AG10803 (cell line): ENCODE measurements at regions not wholly inside any gene's neighbourhood (a gene's known extent, or its start where the extent isn't known, plus 50 kb on each side); places are given as distances from the start of the nearest gene placed in this dataset.

Source experiments
- DNase-seq: peaks from one replicate; pipeline ENCODE4 v3.0.0; 2010; ENCODE audit warnings: low read depth
- H3K4me3 ChIP-seq: 2 replicates; pipeline ENCODE4 v1.5.1; 2011; ENCODE audit warnings: mild to moderate bottlenecking, low read length, control low read depth
- TF ChIP-seq, protein P1 (sequence below): conservative IDR thresholded peaks from 2 replicates; pipeline ENCODE4 v1.5.1; 2011; ENCODE audit warnings: mild to moderate bottlenecking, low read length, control low read depth, inconsistent platforms

DNA sequence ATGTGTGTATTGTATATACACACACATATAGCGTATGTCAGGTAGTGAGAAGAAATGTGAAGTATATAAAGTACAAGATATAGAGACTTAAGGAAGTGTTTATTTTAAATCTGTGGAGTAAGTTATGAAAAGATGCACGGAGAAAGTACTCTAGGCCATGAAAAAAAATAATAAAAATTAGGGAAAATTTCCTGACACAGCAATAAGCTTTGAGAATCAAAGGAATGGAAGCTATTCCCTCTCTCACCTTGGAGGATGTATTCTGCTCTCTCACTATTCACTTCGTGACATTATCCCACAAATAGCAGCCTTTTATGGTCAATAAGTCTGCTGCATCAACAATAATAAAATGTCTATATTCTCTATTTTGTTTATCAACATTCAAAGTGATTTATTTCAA, 700.4 kb upstream of the RGS18 start:
- H3K4me3 ChIP-seq = no peak overlapping the region
- TF ChIP-seq, protein P1, sequence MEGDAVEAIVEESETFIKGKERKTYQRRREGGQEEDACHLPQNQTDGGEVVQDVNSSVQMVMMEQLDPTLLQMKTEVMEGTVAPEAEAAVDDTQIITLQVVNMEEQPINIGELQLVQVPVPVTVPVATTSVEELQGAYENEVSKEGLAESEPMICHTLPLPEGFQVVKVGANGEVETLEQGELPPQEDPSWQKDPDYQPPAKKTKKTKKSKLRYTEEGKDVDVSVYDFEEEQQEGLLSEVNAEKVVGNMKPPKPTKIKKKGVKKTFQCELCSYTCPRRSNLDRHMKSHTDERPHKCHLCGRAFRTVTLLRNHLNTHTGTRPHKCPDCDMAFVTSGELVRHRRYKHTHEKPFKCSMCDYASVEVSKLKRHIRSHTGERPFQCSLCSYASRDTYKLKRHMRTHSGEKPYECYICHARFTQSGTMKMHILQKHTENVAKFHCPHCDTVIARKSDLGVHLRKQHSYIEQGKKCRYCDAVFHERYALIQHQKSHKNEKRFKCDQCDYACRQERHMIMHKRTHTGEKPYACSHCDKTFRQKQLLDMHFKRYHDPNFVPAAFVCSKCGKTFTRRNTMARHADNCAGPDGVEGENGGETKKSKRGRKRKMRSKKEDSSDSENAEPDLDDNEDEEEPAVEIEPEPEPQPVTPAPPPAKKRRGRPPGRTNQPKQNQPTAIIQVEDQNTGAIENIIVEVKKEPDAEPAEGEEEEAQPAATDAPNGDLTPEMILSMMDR = no peak
- DNase-seq = no peak

GRCh38 chr1:191460234-191460633, 698.0 kb upstream of the RGS18 start:
- no peak for DNase-seq
- no peak overlapping the region for H3K4me3 ChIP-seq
- TF ChIP-seq, protein P1 = no peak

GRCh38 chr1:191483988-191484387, 674.3 kb upstream of the RGS18 start:
- TF ChIP-seq, protein P1 = no peak
- DNase-seq = no peak
- no peak overlapping the region for H3K4me3 ChIP-seq

DNA sequence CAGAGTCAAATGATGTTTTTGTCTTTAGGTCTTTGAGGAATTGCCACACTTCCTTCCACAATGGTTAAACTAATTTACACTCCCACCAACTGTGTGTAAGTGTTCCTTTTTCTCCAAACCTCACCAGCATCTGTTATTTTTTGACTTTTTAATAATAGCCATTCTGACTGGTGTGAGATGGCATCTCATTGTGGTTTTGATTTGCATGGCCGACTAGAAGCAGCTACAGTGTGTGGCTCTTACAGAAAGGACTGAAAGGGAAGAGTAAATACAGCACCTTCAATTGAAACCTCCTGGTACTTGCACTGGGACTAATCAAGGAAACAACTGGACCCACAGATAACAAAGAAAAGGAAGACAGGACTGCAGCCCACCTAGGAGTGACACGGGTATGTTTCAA, 668.0 kb upstream of the RGS18 start:
- TF ChIP-seq, protein P1 = no peak
- DNase-seq = no peak
- no peak overlapping the region for H3K4me3 ChIP-seq

- DNase-seq = no peak
- no peak overlapping the region for H3K4me3 ChIP-seq
- TF ChIP-seq, protein P1 = no peak
Observed at GRCh38 chr1:191495040-191495439, 663.2 kb upstream of the RGS18 start.

DNA sequence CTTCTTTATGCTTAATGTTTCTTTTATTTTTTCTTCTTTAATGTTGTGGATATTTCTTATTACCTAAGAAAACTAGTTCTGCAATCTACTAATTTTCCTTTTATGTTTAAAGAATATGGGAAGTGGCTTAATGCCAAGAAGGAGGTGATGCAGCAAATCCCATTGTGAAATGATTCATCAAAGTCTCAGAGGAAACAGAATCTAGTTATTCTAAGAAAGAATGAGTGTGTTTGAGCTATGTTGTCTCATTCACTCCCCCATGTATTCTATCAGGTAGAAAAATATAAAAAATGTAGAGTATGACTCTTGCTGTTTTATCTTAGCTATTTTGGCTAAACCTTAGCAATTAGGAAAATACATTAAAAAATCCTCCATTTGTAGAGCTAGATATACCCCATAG, 659.9 kb upstream of the RGS18 start:
- no peak overlapping the region for H3K4me3 ChIP-seq
- TF ChIP-seq, protein P1 = no peak
- DNase-seq = no peak

DNA sequence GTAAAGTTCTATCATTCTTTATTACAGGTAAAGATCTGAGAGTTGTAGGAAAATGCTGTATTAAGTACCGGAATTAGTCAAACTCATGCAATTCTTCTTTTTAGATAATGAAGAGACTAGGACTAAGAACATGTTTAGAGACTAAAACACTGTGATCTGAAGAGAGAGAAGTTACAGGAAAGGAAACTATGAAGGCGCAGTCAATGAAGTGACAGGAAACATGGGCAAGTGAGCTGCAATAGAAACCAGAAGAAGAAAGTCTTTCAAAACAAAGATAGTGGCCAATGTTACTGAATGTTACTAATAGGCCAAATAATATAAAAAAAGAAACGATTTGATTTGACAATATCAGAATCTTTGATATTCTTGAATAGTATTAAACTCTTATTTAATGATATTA, 659.4 kb upstream of the RGS18 start:
- no peak for DNase-seq
- TF ChIP-seq, protein P1 = no peak
- no peak overlapping the region for H3K4me3 ChIP-seq
